ENCODE measurements at regions not wholly inside any gene's neighbourhood (a gene's known extent, or its start where the extent isn't known, plus 50 kb on each side); places are given as distances from the start of the nearest gene placed in this dataset.

DNA sequence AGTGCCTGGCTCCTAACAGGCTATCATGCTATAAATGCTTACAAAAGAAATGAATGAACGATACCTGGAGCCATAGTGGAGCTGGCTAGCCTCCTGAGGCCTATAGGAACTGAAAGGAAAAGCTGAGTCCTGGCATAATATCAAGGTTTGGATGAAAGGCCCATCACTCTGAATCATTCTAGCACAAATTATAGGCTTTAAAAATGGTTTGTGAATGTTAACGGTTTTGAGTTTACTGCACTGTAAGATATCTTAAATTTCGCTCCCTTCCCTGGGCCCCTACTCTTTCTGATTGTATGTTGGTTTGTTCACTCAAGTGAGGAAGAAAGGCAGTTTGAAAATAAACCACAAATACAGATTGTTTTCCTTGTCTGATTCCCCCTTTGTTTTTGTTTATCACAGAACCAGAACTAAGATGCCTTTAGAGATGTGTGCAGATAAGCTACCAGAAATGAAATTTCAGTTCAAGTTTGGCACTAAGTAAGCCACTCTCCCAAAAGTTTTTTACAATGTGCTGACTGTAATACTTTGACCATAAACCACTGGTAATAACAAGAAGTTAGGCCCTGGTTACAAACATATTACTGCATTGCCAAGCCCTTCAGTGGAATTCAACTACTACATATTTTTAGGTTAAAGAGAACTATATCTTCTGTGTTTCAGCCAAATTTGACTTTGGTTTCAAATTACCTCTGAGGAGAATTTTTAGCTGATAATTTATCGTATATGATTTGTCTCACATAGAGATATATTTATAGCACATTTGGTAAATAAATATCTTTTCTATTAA is 89.5 kb downstream of the ALX1 start:
- no peak for DNase-seq (ENCODE audit: low read depth)
- TF ChIP-seq CTCF (IDR thresholded peaks at IDR 0.05; ENCODE audit: control insufficient read depth, insufficient read depth, low read depth, low read length, missing control alignments): no peak
- H3K4me3 ChIP-seq (ENCODE audit: control insufficient read depth, low read depth, low read length): no peak overlapping the region

GRCh38 chr12:85373045-85373444 is 93.0 kb downstream of the ALX1 start:
- H3K4me3 ChIP-seq (ENCODE audit: control insufficient read depth, low read depth, low read length): no peak overlapping the region
- TF ChIP-seq CTCF (IDR thresholded peaks at IDR 0.05; ENCODE audit: control insufficient read depth, insufficient read depth, low read depth, low read length, missing control alignments): no peak
- no peak for DNase-seq (ENCODE audit: low read depth)

- no peak for TF ChIP-seq CTCF (IDR thresholded peaks at IDR 0.05; ENCODE audit: control insufficient read depth, insufficient read depth, low read depth, low read length, missing control alignments)
- no peak overlapping the region for H3K4me3 ChIP-seq (ENCODE audit: control insufficient read depth, low read depth, low read length)
- no peak for DNase-seq (ENCODE audit: low read depth)
Observed at GRCh38 chr12:85374981-85375380, 95.0 kb downstream of the ALX1 start.

DNA sequence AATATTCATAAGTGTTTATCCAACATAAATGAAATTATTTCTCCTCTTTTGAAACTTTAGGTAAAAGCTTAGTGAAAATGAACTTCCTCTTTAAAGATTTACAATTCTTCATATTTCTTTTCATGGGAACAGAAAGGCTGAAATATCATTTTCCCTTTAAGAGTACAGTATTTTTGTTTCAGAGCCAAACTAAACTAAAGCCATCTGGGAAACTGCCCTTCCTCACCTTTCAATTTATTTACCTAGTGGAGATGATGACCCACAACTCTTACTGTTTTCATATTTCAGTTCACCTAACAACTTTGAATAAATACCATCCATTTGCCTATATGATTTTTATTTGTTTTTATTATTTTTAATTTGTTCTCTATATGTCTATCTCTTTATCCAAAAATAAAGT is 105.4 kb downstream of the ALX1 start:
- TF ChIP-seq CTCF (IDR thresholded peaks at IDR 0.05; ENCODE audit: control insufficient read depth, insufficient read depth, low read depth, low read length, missing control alignments): no peak
- DNase-seq (ENCODE audit: low read depth): no peak
- no peak overlapping the region for H3K4me3 ChIP-seq (ENCODE audit: control insufficient read depth, low read depth, low read length)

GRCh38 chr12:85390266-85390665 is 110.2 kb downstream of the ALX1 start:
- TF ChIP-seq CTCF (IDR thresholded peaks at IDR 0.05; ENCODE audit: control insufficient read depth, insufficient read depth, low read depth, low read length, missing control alignments): no peak
- H3K4me3 ChIP-seq (ENCODE audit: control insufficient read depth, low read depth, low read length): no peak overlapping the region
- DNase-seq (ENCODE audit: low read depth): no peak

GRCh38 chr12:85392508-85392907 is 112.5 kb downstream of the ALX1 start:
- no peak for DNase-seq (ENCODE audit: low read depth)
- H3K4me3 ChIP-seq (ENCODE audit: control insufficient read depth, low read depth, low read length): no peak overlapping the region
- no peak for TF ChIP-seq CTCF (IDR thresholded peaks at IDR 0.05; ENCODE audit: control insufficient read depth, insufficient read depth, low read depth, low read length, missing control alignments)

Data from AG09309 (cell line).